Raji (cell line): ENCODE measurements at regions not wholly inside any gene's neighbourhood (a gene's known extent, or its start where the extent isn't known, plus 50 kb on each side); places are given as distances from the start of the nearest gene placed in this dataset.

ENCODE experiments used
- POLR2A ChIP-seq: IDR thresholded peaks from 2 replicates; pipeline ENCODE4 v1.6.1; 2011; ENCODE audit warnings: low read depth, low read length, control low read depth; ENCODE audit not compliant: insufficient read depth

GRCh38 chr12:92492995-92493394 is 209.8 kb upstream of the PLEKHG7 start:
- no peak for TF ChIP-seq POLR2A

GRCh38 chr12:92492291-92492690 is 210.5 kb upstream of the PLEKHG7 start:
- TF ChIP-seq POLR2A, result no peak

GRCh38 chr12:92489781-92490180 is 213.0 kb upstream of the PLEKHG7 start:
- no peak for TF ChIP-seq POLR2A

DNA sequence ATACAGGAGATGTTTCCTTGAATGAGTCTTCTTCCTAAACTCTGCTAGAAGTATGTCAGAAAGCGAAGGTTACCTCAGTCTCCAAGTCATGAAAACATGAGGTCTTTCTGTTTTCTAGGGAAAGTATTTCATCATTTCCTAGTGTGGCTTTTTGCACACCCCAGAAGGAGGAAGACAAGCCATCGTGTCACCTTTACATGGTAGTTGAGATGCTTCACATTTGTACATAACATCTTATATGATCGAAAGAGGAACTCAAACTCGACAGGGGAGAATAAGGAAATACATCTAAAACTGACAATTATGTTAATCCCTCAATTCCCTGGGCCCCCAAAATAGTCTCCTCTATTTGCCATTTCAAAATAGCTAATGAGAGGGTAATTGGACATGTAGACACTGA is 214.1 kb upstream of the PLEKHG7 start:
- TF ChIP-seq POLR2A, result no peak

DNA sequence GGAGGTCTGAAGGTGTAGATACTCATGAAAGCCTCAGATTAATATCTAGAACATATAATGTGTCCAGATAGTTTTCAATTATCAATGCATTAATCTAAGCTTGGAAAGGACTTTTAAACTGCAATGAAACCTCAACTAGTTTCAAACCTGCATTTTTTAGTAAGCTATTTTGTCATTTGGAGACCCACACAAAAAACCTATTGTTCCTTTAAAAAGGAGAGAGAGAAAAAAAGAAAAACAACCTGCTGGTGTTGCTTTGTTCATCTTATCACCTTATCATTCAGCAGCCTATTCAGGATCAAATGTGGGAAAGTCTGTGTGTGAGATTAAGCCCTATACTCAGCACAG is 215.7 kb upstream of the PLEKHG7 start:
- TF ChIP-seq POLR2A, result no peak

DNA sequence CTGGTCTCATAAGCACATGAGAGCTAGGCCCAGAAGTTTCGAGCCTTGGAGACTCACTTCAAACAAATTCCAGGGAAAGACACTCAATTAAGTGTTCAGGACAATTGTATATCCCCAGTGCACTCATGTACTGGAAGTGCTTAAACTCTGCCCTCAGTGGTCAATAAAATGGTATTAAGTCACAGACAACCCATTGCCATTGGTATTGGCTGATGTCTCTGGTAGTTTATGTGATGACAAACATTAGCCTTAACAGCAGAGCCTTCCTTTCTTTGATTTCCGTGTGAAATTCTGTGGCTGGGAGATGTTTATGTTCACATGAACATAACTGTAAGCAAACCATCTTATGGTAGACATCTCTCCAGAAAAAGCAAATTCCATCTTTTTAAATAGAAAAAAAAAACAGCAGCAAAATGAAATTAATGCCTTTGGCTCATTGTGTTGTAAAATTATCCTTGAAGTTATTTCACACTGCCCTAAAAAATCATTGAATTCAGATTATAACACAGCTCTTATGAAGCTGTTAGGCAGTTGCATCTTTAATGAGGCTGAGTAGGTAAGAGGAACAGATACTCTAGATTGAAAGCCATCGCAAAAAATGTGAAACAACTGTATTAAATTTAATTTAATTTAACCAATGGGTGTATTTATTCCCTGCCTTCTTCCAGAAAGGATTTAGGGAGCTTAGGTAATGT is 216.2 kb upstream of the PLEKHG7 start:
- no peak for TF ChIP-seq POLR2A

- TF ChIP-seq POLR2A, result no peak
Observed at GRCh38 chr12:92485351-92486348, 217.1 kb upstream of the PLEKHG7 start.

DNA sequence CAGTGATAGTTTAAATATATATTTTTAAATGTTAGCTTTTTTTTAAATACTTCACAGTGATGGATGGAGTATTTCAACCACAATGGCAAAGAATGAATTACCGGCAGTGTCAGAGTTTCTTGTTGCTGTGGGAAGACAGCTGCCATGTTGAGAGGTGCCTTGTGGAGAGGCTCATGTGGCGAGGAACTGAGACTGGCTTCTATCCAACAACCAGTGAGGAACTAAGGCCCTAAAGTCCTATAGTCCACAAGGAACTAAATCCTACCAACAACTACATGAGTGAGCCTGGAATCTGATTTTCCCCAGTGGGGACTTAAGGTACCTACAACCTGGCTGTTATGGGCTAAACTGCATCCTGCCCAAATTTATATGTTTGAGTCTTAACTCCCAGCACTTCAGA is 220.2 kb upstream of the PLEKHG7 start:
- no peak for TF ChIP-seq POLR2A

GRCh38 chr12:92481066-92481465 is 221.7 kb upstream of the PLEKHG7 start:
- no peak for TF ChIP-seq POLR2A

GRCh38 chr12:92478692-92479091 is 224.1 kb upstream of the PLEKHG7 start:
- no peak for TF ChIP-seq POLR2A

DNA sequence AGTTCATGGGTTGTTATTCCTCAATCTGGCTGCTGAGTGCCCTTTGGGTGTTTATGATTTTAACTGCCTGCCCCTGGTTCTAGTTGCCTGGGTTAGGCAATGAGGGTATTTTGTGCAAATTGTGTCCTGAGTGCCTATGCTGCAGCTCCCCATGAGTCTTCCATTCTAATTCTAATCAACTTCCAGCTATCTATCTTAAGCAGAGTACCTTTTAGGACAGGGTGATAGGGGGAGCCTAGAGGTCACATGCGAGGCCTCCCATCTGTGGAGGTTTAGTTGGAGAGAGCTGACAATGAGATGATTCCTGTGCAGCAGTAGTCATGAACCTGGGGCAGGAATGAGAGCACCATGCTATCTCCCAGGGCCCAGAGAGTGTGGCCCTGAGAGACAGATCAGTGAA is 225.9 kb upstream of the PLEKHG7 start:
- TF ChIP-seq POLR2A, result no peak

- no peak for TF ChIP-seq POLR2A
Observed at GRCh38 chr12:92473564-92473963, 229.2 kb upstream of the PLEKHG7 start.

DNA sequence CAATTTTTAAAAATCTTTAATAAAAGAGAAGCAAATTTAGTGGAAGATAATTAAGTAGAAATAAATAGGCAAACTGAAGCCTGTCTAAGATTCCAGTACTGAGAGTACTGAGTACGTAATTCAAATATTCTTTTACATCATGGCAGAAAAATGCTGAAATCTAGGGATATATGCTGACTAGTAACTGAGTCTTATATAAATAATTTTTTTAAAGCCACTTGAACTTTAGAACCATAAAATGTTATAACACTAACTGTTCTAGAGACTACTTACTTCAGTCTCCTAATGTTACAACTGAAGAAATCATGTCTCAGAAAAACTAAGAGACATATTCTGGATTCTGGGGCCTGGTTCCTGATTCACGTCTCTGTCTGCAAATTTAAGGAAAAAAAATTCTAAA is 230.6 kb upstream of the PLEKHG7 start:
- TF ChIP-seq POLR2A, result no peak

- TF ChIP-seq POLR2A, result no peak
Observed at GRCh38 chr12:92471551-92471950, 231.2 kb upstream of the PLEKHG7 start.

DNA sequence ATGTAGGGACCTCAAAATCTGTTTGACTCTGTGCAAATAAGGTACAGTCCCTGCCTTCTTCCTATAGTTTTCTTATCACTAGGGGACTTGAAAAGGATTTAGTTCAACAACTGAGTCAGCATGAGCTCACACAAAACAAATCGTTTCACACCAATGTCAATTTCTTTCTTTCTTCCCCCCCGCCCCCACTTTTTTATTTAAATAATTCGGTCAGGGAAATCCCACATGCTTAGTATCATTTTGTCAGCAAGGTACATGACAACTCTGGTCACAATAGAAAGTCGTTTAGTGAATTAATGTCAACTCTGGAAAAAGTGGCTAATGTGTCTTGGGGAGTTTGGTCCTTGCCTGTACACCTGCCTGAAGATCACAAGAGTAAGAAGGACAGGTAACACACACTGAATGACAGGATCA is 232.2 kb upstream of the PLEKHG7 start:
- no peak for TF ChIP-seq POLR2A

- no peak for TF ChIP-seq POLR2A
Observed at GRCh38 chr12:92469837-92470236, 233.0 kb upstream of the PLEKHG7 start.
